B cell (primary cell): ENCODE measurements at regions not wholly inside any gene's neighbourhood (a gene's known extent, or its start where the extent isn't known, plus 50 kb on each side); places are given as distances from the start of the nearest gene placed in this dataset.

Experiments
- CTCF ChIP-seq: fragments of 200-600 bp; IDR thresholded peaks from one replicate; pipeline ENCODE4 v1.8.0; 2022; ENCODE audit warnings: antibody characterized with exemption, mild to moderate bottlenecking
- EZH2 ChIP-seq: IDR thresholded peaks from 2 replicates; pipeline ENCODE4 v1.6.1; 2012; ENCODE audit warnings: borderline replicate concordance, low read depth, mild to moderate bottlenecking, moderate library complexity, low read length; ENCODE audit not compliant: insufficient read depth, poor library complexity, severe bottlenecking

GRCh38 chr2:118525346-118525745 is 322.1 kb downstream of the EN1 start:
- TF ChIP-seq EZH2 (no peak), CTCF (no peak)
